ENCODE measurements at regions not wholly inside any gene's neighbourhood (a gene's known extent, or its start where the extent isn't known, plus 50 kb on each side); places are given as distances from the start of the nearest gene placed in this dataset.

- Histone ChIP-seq H3K27me3 (no peaks in the 10 kb centered on the region), H3K4me3 (no peak overlapping the region), H3K9me3 (no peaks in the 10 kb centered on the region), H3K36me3 (no peaks in the 10 kb centered on the region), H3K27ac (no peak overlapping the region), H3K4me1 (peaks cover 0 to 12% (median 0%) of the 10 kb centered on the region in 9 donors)
- intact Hi-C loops (cut with DNase I) = loop anchor here in 1 of 10 donors (10.0 kb wide), 1 partner anchor 51 kb away; no protein-coding TSS in a partner anchor
- no peak for TF ChIP-seq CTCF (IDR thresholded peaks at IDR 0.05)
- 89 to 91% methylated on average over 15 of the region's 15 CpGs for WGBS, 2 donors
- ATAC-seq (no peak), DNase-seq (no peak)
Measured at GRCh38 chr18:62655520-62656219, 59.7 kb upstream of the PHLPP1 start.

GRCh38 chr18:62658028-62658427 is 57.3 kb upstream of the PHLPP1 start:
- no peaks in the 10 kb centered on the region for H3K27me3 ChIP-seq
- no peak for DNase-seq
- no peak overlapping the region for H3K27ac ChIP-seq
- no peaks in the 10 kb centered on the region for H3K36me3 ChIP-seq
- TF ChIP-seq CTCF (IDR thresholded peaks at IDR 0.05) = no peak
- no peak overlapping the region for H3K4me3 ChIP-seq
- intact Hi-C loops (cut with DNase I) = loop anchor here in 1 of 10 donors (10.0 kb wide), 1 partner anchor 53 kb away; no protein-coding TSS in a partner anchor
- H3K4me1 ChIP-seq = peaks cover 0 to 10% (median 0%) of the 10 kb centered on the region in 9 donors
- no peaks in the 10 kb centered on the region for H3K9me3 ChIP-seq
- WGBS, 2 donors = 50 to 94% methylated on average over 1 of the region's 1 CpG
- ATAC-seq = no peak

GRCh38 chr18:62659698-62660097 is 55.6 kb upstream of the PHLPP1 start:
- Histone ChIP-seq H3K27ac (no peak overlapping the region), H3K9me3 (no peaks in the 10 kb centered on the region), H3K27me3 (no peaks in the 10 kb centered on the region), H3K36me3 (no peaks in the 10 kb centered on the region), H3K4me1 (peaks cover 0 to 9% (median 0%) of the 10 kb centered on the region in 9 donors), H3K4me3 (no peak overlapping the region)
- intact Hi-C loops (cut with DNase I) = loop anchor here in 2 of 10 donors (10.0 kb wide), 2 partner anchors 55 to 65 kb away; no protein-coding TSS in a partner anchor
- 88 to 91% methylated on average over 2 of the region's 2 CpGs for WGBS, 2 donors
- TF ChIP-seq CTCF (IDR thresholded peaks at IDR 0.05) = no peak
- no peak for DNase-seq
- no peak for ATAC-seq

- no peak for TF ChIP-seq CTCF (IDR thresholded peaks at IDR 0.05)
- no peaks in the 10 kb centered on the region for H3K27me3 ChIP-seq
- H3K36me3 ChIP-seq = no peaks in the 10 kb centered on the region
- intact Hi-C loops (cut with DNase I) = loop anchor here in 1 of 10 donors (10.0 kb wide), 1 partner anchor 66 kb away; no protein-coding TSS in a partner anchor
- H3K27ac ChIP-seq = no peak overlapping the region
- H3K4me1 ChIP-seq = peaks cover 0 to 9% (median 0%) of the 10 kb centered on the region in 9 donors
- H3K9me3 ChIP-seq = no peaks in the 10 kb centered on the region
- ATAC-seq (no peak), DNase-seq (no peak)
- no peak overlapping the region for H3K4me3 ChIP-seq
- 90 to 92% methylated on average over 3 of the region's 3 CpGs for WGBS, 2 donors
Measured at GRCh38 chr18:62660691-62661090, 54.6 kb upstream of the PHLPP1 start.

All from heart right ventricle (tissue), 16 donors.